ENCODE measurements at regions not wholly inside any gene's neighbourhood (a gene's known extent, or its start where the extent isn't known, plus 50 kb on each side); places are given as distances from the start of the nearest gene placed in this dataset.
"Not testable (repeated sequence)": the region's sequence is repeated elsewhere in the genome, so short reads cannot be mapped to it uniquely, and the experiment has no call there.

- no peak overlapping the region for H3K27ac ChIP-seq
- H3K36me3 ChIP-seq (replicated peaks in 1 of 2; ENCODE audit: insufficient read depth in 1 of 2, low read depth in 2 of 2): no peaks in the 10 kb centered on the region
- 90 to 100% methylated on average over 6 of the region's 6 CpGs for WGBS, 2 donors
- intact Hi-C loops (cut with DNase I): no loop called here
- no peaks in the 10 kb centered on the region for H3K9me3 ChIP-seq
- no peak for ATAC-seq
- H3K4me3 ChIP-seq: no peak overlapping the region
- no peak for TF ChIP-seq CTCF (IDR thresholded peaks at IDR 0.05)
- no peak for TF ChIP-seq POLR2A (IDR thresholded peaks at IDR 0.05)
- peaks cover 15% of the 10 kb centered on the region for H3K4me1 ChIP-seq
- H3K27me3 ChIP-seq: no peaks in the 10 kb centered on the region
- no peak for DNase-seq
Measured at GRCh38 chr9:752681-753200, 88.8 kb upstream of the DMRT1 start.

GRCh38 chr9:753734-754133 is 87.8 kb upstream of the DMRT1 start:
- H3K4me3 ChIP-seq; H3K9me3 ChIP-seq; DNase-seq; ATAC-seq; H3K27ac ChIP-seq; H3K36me3 ChIP-seq (replicated peaks in 1 of 2; ENCODE audit: insufficient read depth in 1 of 2, low read depth in 2 of 2); H3K27me3 ChIP-seq; intact Hi-C loops (cut with DNase I): not testable (repeated sequence)
- peaks cover 10% of the 10 kb centered on the region for H3K4me1 ChIP-seq
- 89 to 92% methylated on average over 9 of the region's 9 CpGs for WGBS, 2 donors

GRCh38 chr9:754150-754931 is 87.2 kb upstream of the DMRT1 start:
- WGBS, 2 donors: 48 to 53% methylated on average over 8 to 9 of the region's 9 CpGs
- no peak for ATAC-seq
- DNase-seq: peak in 1 of 4 donors; percentile 21
- TF ChIP-seq POLR2A (IDR thresholded peaks at IDR 0.05): no peak
- peak in 1 of 7 experiments; percentile 7 for TF ChIP-seq CTCF (IDR thresholded peaks at IDR 0.05)
- H3K9me3 ChIP-seq: no peaks in the 10 kb centered on the region
- no peaks in the 10 kb centered on the region for H3K27me3 ChIP-seq
- no peaks in the 10 kb centered on the region for H3K36me3 ChIP-seq (replicated peaks in 1 of 2; ENCODE audit: insufficient read depth in 1 of 2, low read depth in 2 of 2)
- intact Hi-C loops (cut with DNase I): no loop called here
- peaks cover 10% of the 10 kb centered on the region for H3K4me1 ChIP-seq
- no peak overlapping the region for H3K4me3 ChIP-seq
- H3K27ac ChIP-seq: no peak overlapping the region

- TF ChIP-seq CTCF (IDR thresholded peaks at IDR 0.05) (no peak), POLR2A (IDR thresholded peaks at IDR 0.05) (no peak)
- 76 to 87% methylated on average over 8 to 12 of the region's 12 CpGs for WGBS, 2 donors
- no peaks in the 10 kb centered on the region for H3K9me3 ChIP-seq
- H3K36me3 ChIP-seq (replicated peaks in 1 of 2; ENCODE audit: insufficient read depth in 1 of 2, low read depth in 2 of 2): no peaks in the 10 kb centered on the region
- peaks cover 20% of the 10 kb centered on the region for H3K4me1 ChIP-seq
- no peak overlapping the region for H3K4me3 ChIP-seq
- ATAC-seq: peak; percentile 27
- DNase-seq: peak in 1 of 4 donors; percentile 53
- intact Hi-C loops (cut with DNase I): no loop called here
- H3K27ac ChIP-seq: no peak overlapping the region
- no peaks in the 10 kb centered on the region for H3K27me3 ChIP-seq
Measured at GRCh38 chr9:755454-756381, 85.8 kb upstream of the DMRT1 start.

GRCh38 chr9:757246-757881 is 84.1 kb upstream of the DMRT1 start:
- Histone ChIP-seq H3K27me3 (no peaks in the 10 kb centered on the region), H3K36me3 (replicated peaks in 1 of 2; ENCODE audit: insufficient read depth in 1 of 2, low read depth in 2 of 2) (no peaks in the 10 kb centered on the region), H3K4me3 (no peak overlapping the region), H3K4me1 (peaks cover 26% of the 10 kb centered on the region), H3K27ac (no peak overlapping the region), H3K9me3 (no peaks in the 10 kb centered on the region)
- TF ChIP-seq POLR2A (IDR thresholded peaks at IDR 0.05): no peak
- peak in 6 of 7 experiments; percentile 44 to 74 (median 61) for TF ChIP-seq CTCF (IDR thresholded peaks at IDR 0.05)
- DNase-seq (peak in 3 of 4 donors; percentile 43 to 50 (median 46)), ATAC-seq (peak; percentile 66)
- intact Hi-C loops (cut with DNase I): no loop called here
- 66 to 71% methylated on average over 13 of the region's 13 CpGs for WGBS, 2 donors

Data from body of pancreas (tissue), 4 donors.